Neural progenitor cell (in vitro differentiated cells): ENCODE measurements at regions not wholly inside any gene's neighbourhood (a gene's known extent, or its start where the extent isn't known, plus 50 kb on each side); places are given as distances from the start of the nearest gene placed in this dataset.

ENCODE experiments used
- CTCF ChIP-seq: fragments of 200-600 bp; sonication (generic); IDR thresholded peaks from 2 replicates; pipeline ENCODE4 v1.5.1; 2017; ENCODE audit warnings: antibody characterized with exemption, mild to moderate bottlenecking
- EZH2 ChIP-seq: fragments of 200-600 bp; sonication (generic); IDR thresholded peaks from 2 replicates; pipeline ENCODE4 v1.6.1; 2017; ENCODE audit warnings: antibody characterized with exemption, mild to moderate bottlenecking, moderate library complexity

GRCh38 chr2:167732326-167732725 lies 515.1 kb downstream of the STK39 start:
- TF ChIP-seq EZH2 (no peak), CTCF (no peak)
